PFSK-1 (cell line): ENCODE measurements at regions not wholly inside any gene's neighbourhood (a gene's known extent, or its start where the extent isn't known, plus 50 kb on each side); places are given as distances from the start of the nearest gene placed in this dataset.

Experiments used
- FOXP2 ChIP-seq: optimal IDR thresholded peaks from 2 replicates; pipeline ENCODE3; 2011; ENCODE audit warnings: borderline replicate concordance, control low read depth, inconsistent platforms; ENCODE audit not compliant: insufficient read depth; ENCODE audit errors: extremely low read length, extremely low read depth
- POLR2AphosphoS5 ChIP-seq: IDR thresholded peaks from 2 replicates; pipeline ENCODE4 v1.6.1; 2012; ENCODE audit warnings: low read depth, mild to moderate bottlenecking, control low read depth, low read length, moderate library complexity
- SIN3A ChIP-seq: IDR thresholded peaks from 2 replicates; pipeline ENCODE4 v1.6.1; 2012; ENCODE audit warnings: mild to moderate bottlenecking, low read length, moderate library complexity, borderline replicate concordance; ENCODE audit not compliant: insufficient read depth
- TAF1 ChIP-seq: IDR thresholded peaks from 2 replicates; pipeline ENCODE4 v1.6.1; 2012; ENCODE audit warnings: low read length, control low read depth, borderline replicate concordance; ENCODE audit not compliant: insufficient read depth
- TF ChIP-seq, protein P1 (sequence below), 2 experiments: IDR thresholded peaks; 2 replicates each; pipeline versions ENCODE4 v1.6.1 to v1.8.0; 2011 to 2012; ENCODE audit warnings: low read depth in 2 of 2, low read length in 2 of 2, control low read depth in 1 of 2, inconsistent platforms in 1 of 2, mild to moderate bottlenecking in 1 of 2, moderate library complexity in 1 of 2; ENCODE audit not compliant: insufficient read depth in 1 of 2

DNA sequence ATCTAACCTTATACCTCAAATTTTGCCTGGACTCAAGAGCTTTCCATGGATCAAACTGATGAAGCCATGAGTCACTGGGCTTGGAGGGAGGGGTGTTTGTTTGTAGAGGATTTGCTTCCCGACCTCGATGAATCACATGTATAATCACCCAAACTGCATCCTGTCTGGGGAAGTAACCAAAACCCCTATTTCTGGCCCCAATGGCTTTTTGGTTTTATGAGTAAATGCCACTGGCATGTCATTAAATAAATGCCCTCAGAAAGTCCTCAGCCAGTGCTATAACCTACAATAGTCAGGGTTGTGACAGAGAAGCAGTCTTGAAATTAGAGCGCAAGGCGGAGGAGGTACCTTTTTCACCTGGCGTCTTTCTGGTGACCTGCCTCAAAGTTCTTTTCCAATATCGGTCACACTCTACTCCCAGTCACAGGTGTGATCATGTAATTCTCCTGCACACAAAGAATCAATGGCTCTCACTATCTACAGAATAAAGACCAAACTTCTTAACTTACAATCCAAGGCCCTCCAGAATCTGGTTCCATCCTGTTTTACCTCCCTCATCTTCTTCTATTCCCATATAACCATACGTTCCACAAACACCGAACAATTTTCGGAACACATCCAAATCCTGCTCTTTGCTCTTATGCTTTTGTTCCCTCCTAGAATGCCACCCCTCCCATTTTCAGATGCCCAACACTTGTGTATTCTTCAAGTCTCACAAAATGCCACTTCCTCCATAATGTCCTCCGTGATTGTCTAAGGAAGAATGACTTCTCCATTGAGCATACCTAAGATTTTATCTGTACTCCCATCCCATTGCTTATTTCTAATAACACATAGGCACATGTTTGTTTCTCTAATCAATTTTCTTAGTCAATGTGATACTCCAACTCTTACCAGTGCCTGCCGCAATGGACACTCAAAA lies 81.3 kb upstream of the BLID start:
- TF ChIP-seq, protein P1, sequence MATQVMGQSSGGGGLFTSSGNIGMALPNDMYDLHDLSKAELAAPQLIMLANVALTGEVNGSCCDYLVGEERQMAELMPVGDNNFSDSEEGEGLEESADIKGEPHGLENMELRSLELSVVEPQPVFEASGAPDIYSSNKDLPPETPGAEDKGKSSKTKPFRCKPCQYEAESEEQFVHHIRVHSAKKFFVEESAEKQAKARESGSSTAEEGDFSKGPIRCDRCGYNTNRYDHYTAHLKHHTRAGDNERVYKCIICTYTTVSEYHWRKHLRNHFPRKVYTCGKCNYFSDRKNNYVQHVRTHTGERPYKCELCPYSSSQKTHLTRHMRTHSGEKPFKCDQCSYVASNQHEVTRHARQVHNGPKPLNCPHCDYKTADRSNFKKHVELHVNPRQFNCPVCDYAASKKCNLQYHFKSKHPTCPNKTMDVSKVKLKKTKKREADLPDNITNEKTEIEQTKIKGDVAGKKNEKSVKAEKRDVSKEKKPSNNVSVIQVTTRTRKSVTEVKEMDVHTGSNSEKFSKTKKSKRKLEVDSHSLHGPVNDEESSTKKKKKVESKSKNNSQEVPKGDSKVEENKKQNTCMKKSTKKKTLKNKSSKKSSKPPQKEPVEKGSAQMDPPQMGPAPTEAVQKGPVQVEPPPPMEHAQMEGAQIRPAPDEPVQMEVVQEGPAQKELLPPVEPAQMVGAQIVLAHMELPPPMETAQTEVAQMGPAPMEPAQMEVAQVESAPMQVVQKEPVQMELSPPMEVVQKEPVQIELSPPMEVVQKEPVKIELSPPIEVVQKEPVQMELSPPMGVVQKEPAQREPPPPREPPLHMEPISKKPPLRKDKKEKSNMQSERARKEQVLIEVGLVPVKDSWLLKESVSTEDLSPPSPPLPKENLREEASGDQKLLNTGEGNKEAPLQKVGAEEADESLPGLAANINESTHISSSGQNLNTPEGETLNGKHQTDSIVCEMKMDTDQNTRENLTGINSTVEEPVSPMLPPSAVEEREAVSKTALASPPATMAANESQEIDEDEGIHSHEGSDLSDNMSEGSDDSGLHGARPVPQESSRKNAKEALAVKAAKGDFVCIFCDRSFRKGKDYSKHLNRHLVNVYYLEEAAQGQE (IDR thresholded peaks at IDR 0.05; ENCODE audit: insufficient read depth in 1 of 2, low read depth in 2 of 2, low read length in 2 of 2) = peak in 1 of 2 experiments; percentile 71; a peak in 1 of 4 replicates
- peak; percentile 44; the same call in 1 of the 2 replicates for TF ChIP-seq TAF1
- peak; percentile 74; the same call in 1 of the 2 replicates for TF ChIP-seq SIN3A
- TF ChIP-seq FOXP2 = no peak
- peak; percentile 55 for TF ChIP-seq POLR2AphosphoS5

DNA sequence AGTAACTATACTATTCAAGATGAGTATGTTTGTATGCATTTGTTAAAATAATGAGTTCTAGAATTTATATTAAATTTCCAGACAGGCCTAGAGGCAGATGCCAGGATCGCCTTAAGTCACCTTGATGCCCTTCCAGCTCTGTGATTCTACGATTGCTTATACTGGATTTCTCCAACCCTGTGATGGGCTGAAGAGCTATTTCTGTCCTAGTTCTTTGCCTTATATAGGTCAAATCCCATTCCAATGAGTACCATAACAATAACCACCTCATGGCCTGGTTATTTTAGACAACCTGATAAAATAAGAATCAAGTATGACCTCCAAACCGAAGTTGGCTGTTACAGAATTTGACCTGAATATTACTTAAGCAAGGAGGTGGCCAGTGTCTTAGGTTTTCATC lies 79.8 kb upstream of the BLID start:
- TF ChIP-seq, protein P1 (IDR thresholded peaks at IDR 0.05; ENCODE audit: insufficient read depth in 1 of 2, low read depth in 2 of 2, low read length in 2 of 2) = no peak
- TF ChIP-seq SIN3A (no peak), FOXP2 (no peak), POLR2AphosphoS5 (no peak), TAF1 (no peak)

DNA sequence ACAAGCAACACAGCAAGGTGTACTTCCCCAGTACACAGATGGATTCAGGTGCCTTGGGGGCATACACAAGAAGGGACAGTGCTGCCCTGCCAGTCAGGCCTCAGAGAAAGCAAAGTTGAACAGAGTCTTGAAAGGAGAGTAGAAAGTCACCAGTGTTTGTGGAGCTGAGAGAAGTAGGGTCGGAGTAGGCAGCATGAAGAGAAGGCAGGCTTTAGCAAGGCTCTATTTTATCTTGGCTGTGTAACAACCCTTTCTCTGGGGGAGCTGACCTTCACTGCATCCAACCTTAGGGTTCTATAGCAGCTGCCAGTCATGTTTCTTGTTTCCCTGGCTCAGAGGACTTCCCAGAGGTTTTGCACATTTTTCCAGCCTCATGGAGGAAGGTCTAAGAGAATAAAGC lies 77.4 kb upstream of the BLID start:
- TF ChIP-seq SIN3A (no peak), TAF1 (no peak), POLR2AphosphoS5 (no peak), FOXP2 (no peak)
- TF ChIP-seq, protein P1 (IDR thresholded peaks at IDR 0.05; ENCODE audit: insufficient read depth in 1 of 2, low read depth in 2 of 2, low read length in 2 of 2) = no peak

DNA sequence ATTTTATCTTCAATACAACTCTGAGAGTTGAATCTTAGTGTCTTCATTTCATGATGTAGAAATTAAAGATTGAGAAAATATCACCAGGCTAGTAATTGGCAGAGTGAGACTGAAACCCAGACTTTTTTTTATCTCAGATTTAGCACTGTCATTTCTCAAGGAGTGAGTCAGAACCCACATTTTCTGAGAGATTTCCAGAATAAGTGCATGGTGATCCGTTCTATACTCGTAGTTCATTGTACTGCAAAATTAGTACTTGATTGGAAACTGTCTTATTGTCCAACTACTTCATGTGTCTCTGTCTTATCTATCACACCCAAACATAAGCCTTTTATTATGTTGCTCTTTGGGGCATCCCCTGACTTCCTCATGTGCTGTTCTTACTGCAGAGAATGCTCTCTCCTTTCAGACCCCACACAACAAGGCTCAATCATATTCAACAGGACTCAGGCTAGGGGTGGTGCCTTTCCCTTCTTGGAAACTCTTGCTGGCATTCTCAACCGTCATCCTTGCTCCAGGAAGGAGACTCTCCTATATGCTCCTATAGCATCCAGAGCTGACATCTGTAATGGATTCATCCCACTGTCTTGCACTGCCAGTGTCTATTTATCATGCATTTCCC lies 76.7 kb upstream of the BLID start:
- TF ChIP-seq POLR2AphosphoS5 = no peak
- no peak for TF ChIP-seq TAF1
- TF ChIP-seq FOXP2 = no peak
- TF ChIP-seq, protein P1 (IDR thresholded peaks at IDR 0.05; ENCODE audit: insufficient read depth in 1 of 2, low read depth in 2 of 2, low read length in 2 of 2) = no peak
